Testis (tissue), 2 donors: ENCODE measurements at regions not wholly inside any gene's neighbourhood (a gene's known extent, or its start where the extent isn't known, plus 50 kb on each side); places are given as distances from the start of the nearest gene placed in this dataset.

Experiments
- DNase-seq: peaks from one replicate; pipeline ENCODE4 v3.0.0-alpha.2; 2019
- H3K27ac ChIP-seq, 2 donors: fragments of 200-600 bp; sonication (generic); one replicate each; pipeline ENCODE4 v1.5.1; 2019
- H3K27me3 ChIP-seq: fragments of 200-600 bp; sonication (generic); one replicate; pipeline ENCODE4 v1.5.1; 2019
- H3K36me3 ChIP-seq: fragments of 200-600 bp; sonication (generic); one replicate; pipeline ENCODE4 v1.5.1; 2017; ENCODE audit warnings: low read depth; ENCODE audit errors: missing control alignments
- H3K4me1 ChIP-seq: fragments of 200-600 bp; sonication (generic); one replicate; pipeline ENCODE4 v1.5.1; 2019
- H3K4me3 ChIP-seq, 2 donors: fragments of 200-600 bp; sonication (generic); one replicate each; pipeline ENCODE4 v1.5.1; 2017 to 2019
- H3K9me3 ChIP-seq: fragments of 200-600 bp; sonication (generic); one replicate; pipeline ENCODE4 v1.5.1; 2017
- POLR2A ChIP-seq: fragments of 450-650 bp; IDR thresholded peaks from one replicate; pipeline ENCODE4 v1.6.1; 2017; ENCODE audit warnings: antibody characterized with exemption, mild to moderate bottlenecking, moderate library complexity
- WGBS, 2 donors: methylation state at CpG; one replicate each; pipeline ENCODE4 v1.1.5; 2018; 5-methylcytosine and 5-hydroxymethylcytosine counted together
- intact Hi-C: fragments of 100-400 bp; cut with DNase I; formaldehyde crosslinking; loops from one replicate; pipeline ENCODE4 v1.15.1; 2023; ENCODE audit warnings: low total_unique reads
- TF ChIP-seq, protein P1 (sequence below), 3 experiments: fragments of 450-650 bp in 2 of 3; fragments of 200-600 bp in 1 of 3; sonication (generic) in 1 of 3; IDR thresholded peaks; one replicate each; pipeline ENCODE4 v1.5.1; 2016 to 2019; ENCODE audit warnings: antibody characterized with exemption in 3 of 3, mild to moderate bottlenecking in 2 of 3, moderate library complexity in 1 of 3

DNA sequence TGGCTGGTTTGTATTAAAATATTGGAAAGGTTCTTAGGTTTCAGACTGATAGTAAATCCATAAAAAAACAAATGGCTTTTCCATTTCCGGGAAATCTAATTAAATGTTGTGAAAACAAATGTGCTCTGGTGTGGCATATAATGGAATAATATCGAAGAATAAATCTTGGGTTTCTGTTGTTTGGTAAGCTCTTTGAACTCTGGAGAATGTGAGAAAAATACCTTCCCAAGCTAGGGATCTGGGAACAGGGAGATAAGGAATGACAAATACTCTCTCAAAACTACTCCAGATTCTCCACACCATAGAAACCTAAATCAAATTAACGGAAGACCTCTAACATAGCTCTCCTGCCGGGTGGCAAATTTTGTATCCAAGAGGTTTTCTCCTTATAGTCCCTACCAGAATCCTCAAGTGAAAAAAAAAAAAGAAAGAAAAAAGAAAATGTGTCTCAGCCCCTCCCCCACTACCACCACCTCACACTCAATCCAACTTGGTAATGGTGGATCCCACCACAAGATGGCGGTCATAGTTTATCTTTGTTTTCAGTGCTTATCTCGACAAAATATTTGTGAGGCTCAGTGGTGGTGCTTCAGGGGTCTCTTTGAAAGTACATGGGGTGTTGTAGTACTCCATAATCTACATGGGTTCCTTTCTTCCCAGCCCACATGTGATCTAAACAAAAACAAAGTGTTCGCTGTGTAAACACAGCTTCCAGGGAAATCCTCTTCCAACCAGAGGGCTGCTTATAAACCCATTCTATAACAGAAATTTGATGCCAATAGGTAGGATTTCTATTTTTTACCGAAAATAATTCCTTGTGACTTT, 54.5 kb upstream of the FST start:
- no peaks in the 10 kb centered on the region for H3K9me3 ChIP-seq
- intact Hi-C loops = no loop called here
- peak; percentile 18 for DNase-seq
- no peaks in the 10 kb centered on the region for H3K36me3 ChIP-seq
- no peak overlapping the region for H3K4me3 ChIP-seq
- TF ChIP-seq POLR2A = no peak
- TF ChIP-seq, protein P1, sequence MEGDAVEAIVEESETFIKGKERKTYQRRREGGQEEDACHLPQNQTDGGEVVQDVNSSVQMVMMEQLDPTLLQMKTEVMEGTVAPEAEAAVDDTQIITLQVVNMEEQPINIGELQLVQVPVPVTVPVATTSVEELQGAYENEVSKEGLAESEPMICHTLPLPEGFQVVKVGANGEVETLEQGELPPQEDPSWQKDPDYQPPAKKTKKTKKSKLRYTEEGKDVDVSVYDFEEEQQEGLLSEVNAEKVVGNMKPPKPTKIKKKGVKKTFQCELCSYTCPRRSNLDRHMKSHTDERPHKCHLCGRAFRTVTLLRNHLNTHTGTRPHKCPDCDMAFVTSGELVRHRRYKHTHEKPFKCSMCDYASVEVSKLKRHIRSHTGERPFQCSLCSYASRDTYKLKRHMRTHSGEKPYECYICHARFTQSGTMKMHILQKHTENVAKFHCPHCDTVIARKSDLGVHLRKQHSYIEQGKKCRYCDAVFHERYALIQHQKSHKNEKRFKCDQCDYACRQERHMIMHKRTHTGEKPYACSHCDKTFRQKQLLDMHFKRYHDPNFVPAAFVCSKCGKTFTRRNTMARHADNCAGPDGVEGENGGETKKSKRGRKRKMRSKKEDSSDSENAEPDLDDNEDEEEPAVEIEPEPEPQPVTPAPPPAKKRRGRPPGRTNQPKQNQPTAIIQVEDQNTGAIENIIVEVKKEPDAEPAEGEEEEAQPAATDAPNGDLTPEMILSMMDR (IDR thresholded peaks at IDR 0.05) = no peak
- H3K27me3 ChIP-seq = no peaks in the 10 kb centered on the region
- H3K4me1 ChIP-seq = no peaks in the 10 kb centered on the region
- H3K27ac ChIP-seq = no peak overlapping the region
- WGBS, 2 donors = 57 to 64% methylated on average over 8 of the region's 8 CpGs

DNA sequence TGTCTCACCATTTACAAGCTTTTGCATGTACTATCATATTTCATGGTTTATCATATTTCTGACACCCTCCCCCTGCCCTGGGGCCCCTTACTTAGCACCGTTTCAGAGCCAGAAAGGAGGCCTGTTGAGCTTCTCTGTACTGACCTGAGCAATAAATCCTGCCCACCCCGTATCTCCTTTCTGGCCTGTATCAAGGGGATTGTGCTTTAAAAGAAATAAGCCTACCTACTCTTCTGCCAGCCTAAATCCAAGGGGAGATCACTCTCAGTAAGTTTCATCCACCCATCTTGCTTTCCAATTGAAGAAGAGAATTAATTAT, 54.0 kb upstream of the FST start:
- no peak overlapping the region for H3K4me3 ChIP-seq
- no peak overlapping the region for H3K27ac ChIP-seq
- DNase-seq = no peak
- no peaks in the 10 kb centered on the region for H3K9me3 ChIP-seq
- WGBS, 2 donors = 34 to 41% methylated on average over 2 of the region's 2 CpGs
- H3K27me3 ChIP-seq = no peaks in the 10 kb centered on the region
- H3K36me3 ChIP-seq = no peaks in the 10 kb centered on the region
- no peaks in the 10 kb centered on the region for H3K4me1 ChIP-seq
- TF ChIP-seq POLR2A = no peak
- TF ChIP-seq, protein P1 (IDR thresholded peaks at IDR 0.05) = no peak
- intact Hi-C loops = no loop called here

DNA sequence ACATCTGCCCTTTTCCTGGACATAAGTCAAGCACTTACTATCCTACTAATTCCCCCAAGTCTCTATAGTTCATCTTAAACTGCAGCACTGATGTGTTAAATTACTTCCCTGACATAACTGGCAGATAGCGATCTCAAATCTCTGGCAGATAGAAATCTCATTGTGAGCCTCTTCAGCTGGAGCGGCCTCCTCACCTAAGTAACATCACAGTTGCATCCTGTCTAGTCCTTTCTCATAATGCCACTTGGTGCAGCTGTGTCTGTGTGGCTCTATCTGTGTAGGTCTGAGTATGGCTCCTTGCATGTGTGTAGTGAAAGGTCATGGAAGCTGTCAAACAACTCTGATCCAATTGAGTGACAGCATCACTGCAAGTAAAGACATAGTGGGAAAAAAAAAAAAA, 53.6 kb upstream of the FST start:
- Histone ChIP-seq H3K4me1 (no peaks in the 10 kb centered on the region), H3K9me3 (no peaks in the 10 kb centered on the region), H3K4me3 (no peak overlapping the region), H3K27ac (no peak overlapping the region), H3K36me3 (no peaks in the 10 kb centered on the region), H3K27me3 (no peaks in the 10 kb centered on the region)
- intact Hi-C loops = no loop called here
- DNase-seq = no peak
- no peak for TF ChIP-seq POLR2A
- TF ChIP-seq, protein P1 (IDR thresholded peaks at IDR 0.05) = no peak
- 80 to 91% methylated on average over 2 of the region's 2 CpGs for WGBS, 2 donors

DNA sequence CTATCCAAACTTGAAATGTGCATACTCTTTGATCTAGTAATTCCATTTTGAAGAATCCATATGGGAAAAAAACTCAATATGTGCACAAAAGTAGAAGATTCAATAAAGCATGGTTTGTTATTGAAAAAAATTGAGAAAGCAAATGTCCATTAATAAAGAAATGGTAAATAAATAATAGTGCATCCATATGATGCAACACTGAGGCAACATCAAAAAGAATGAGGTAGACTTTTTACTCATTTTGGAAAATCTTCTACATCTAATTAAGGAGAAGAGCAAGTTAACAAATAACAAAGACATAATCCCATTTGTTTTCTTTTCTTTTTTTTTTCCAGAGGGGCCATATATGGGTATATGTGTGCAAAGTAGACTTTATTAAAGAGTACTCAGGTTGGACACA, 52.5 kb upstream of the FST start:
- Histone ChIP-seq H3K27me3 (no peaks in the 10 kb centered on the region), H3K27ac (no peak overlapping the region), H3K4me1 (no peaks in the 10 kb centered on the region), H3K9me3 (no peaks in the 10 kb centered on the region), H3K36me3 (no peaks in the 10 kb centered on the region), H3K4me3 (no peak overlapping the region)
- TF ChIP-seq, protein P1 (IDR thresholded peaks at IDR 0.05) = no peak
- no peak for TF ChIP-seq POLR2A
- no peak for DNase-seq
- intact Hi-C loops = no loop called here

DNA sequence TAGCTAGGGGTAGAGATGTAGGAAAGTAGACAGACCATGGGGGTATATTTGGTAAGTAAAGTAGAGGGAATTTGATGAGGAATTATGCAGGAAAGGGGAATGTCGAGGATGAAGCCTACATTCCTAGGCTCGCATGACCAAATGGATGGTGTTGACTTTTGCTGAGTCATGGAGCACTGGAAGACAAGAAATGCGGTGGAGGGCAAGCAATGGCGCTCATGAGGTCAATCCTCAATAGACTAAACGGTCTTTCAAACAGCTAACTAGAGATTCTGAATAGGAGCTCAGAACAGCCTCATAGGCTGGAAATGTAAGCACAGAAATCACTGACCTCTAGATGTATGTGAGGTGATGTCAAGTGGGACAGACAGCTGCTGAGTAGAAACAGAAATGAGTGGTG, 50.7 kb upstream of the FST start:
- intact Hi-C loops = no loop called here
- Histone ChIP-seq H3K9me3 (no peaks in the 10 kb centered on the region), H3K4me3 (no peak overlapping the region), H3K27ac (no peak overlapping the region), H3K4me1 (no peaks in the 10 kb centered on the region), H3K27me3 (no peaks in the 10 kb centered on the region), H3K36me3 (no peaks in the 10 kb centered on the region)
- DNase-seq = no peak
- WGBS, 2 donors = 87 to 90% methylated on average over 5 of the region's 5 CpGs
- no peak for TF ChIP-seq POLR2A
- TF ChIP-seq, protein P1 (IDR thresholded peaks at IDR 0.05) = no peak
